T-cell (primary cell): ENCODE measurements at regions not wholly inside any gene's neighbourhood (a gene's known extent, or its start where the extent isn't known, plus 50 kb on each side); places are given as distances from the start of the nearest gene placed in this dataset.

ENCODE experiments used
- ATAC-seq, 4 experiments: fragments of 200-7000 bp in 3 of 4; fragments of 150-1000 bp in 1 of 4; cut with Tn5 transposase; replicated peaks in 1 of 4; 1 replicate in 3 of 4; 2 replicates in 1 of 4; pipeline ENCODE4 v1.10.0; 2021; ENCODE audit warnings: moderate library complexity in 3 of 4, mild to moderate bottlenecking in 2 of 4, moderate number of reproducible peaks in 1 of 4
- CTCF ChIA-PET, 2 donors: fragments of 300-600 bp; sonication (Branson Sonifier 250); formaldehyde crosslinking; loops; one replicate each; lab custom pipeline; 2022; ENCODE audit warnings: antibody characterized with exemption in 2 of 2; lab: Charles Lee
- POLR2A ChIA-PET, 2 donors: fragments of 300-600 bp; sonication (Branson Sonifier 250); formaldehyde crosslinking; loops; one replicate each; lab custom pipeline; 2022; ENCODE audit warnings: antibody characterized with exemption in 2 of 2; lab: Charles Lee
- DNase-seq, 35 experiments: peaks; one replicate each; pipeline versions ENCODE4 v3.0.0 to v3.0.0-alpha.2; 2013 to 2023
- H3K27ac ChIP-seq: one replicate; pipeline ENCODE4 v1.5.1; 2013; ENCODE audit warnings: low read length
- H3K27me3 ChIP-seq, 2 experiments: replicated peaks in 1 of 2; 1 replicate in 1 of 2; 2 replicates in 1 of 2; pipeline versions ENCODE4 v1.6.1 to v1.7.0; 2013; ENCODE audit warnings: low read length in 1 of 2, mixed read lengths in 1 of 2; ENCODE audit not compliant: control insufficient read depth in 2 of 2, insufficient read depth in 2 of 2; ENCODE audit errors: extremely low read depth in 1 of 2
- H3K36me3 ChIP-seq, 2 donors: 1 replicate in 1 of 2; 2 replicates in 1 of 2; pipeline versions ENCODE4 v1.6.1 to v1.7.0; 2013; ENCODE audit warnings: low read length in 1 of 2; ENCODE audit not compliant: control insufficient read depth in 2 of 2, insufficient read depth in 1 of 2; ENCODE audit errors: extremely low read depth in 1 of 2
- H3K4me1 ChIP-seq, 2 experiments: 1 replicate in 1 of 2; 2 replicates in 1 of 2; pipeline versions ENCODE4 v1.6.1 to v1.7.0; 2013; ENCODE audit warnings: low read length in 2 of 2, mixed read lengths in 1 of 2; ENCODE audit not compliant: insufficient read depth in 2 of 2, control insufficient read depth in 1 of 2; ENCODE audit errors: extremely low read depth in 1 of 2
- H3K4me3 ChIP-seq, 2 donors: 1 replicate in 1 of 2; 2 replicates in 1 of 2; pipeline versions ENCODE4 v1.5.1 to v1.7.0; 2013; ENCODE audit warnings: mild to moderate bottlenecking in 2 of 2, low read length in 1 of 2, moderate library complexity in 1 of 2; ENCODE audit not compliant: control insufficient read depth in 1 of 2; ENCODE audit errors: extremely low read depth in 1 of 2
- H3K9me3 ChIP-seq: 2 replicates; pipeline ENCODE4 v1.7.0; 2013
- H3K27ac Mint-ChIP-seq, 2 donors: one replicate each; pipeline ENCODE4 v1.8.0; 2020 to 2021; ENCODE audit warnings: mild to moderate bottlenecking in 2 of 2, mixed read lengths in 2 of 2
- H3K27me3 Mint-ChIP-seq, 2 donors: one replicate each; pipeline ENCODE4 v1.8.0; 2021 to 2022; ENCODE audit warnings: mixed read lengths in 2 of 2
- H3K36me3 Mint-ChIP-seq: one replicate; pipeline ENCODE4 v1.8.0; 2021; ENCODE audit warnings: mixed read lengths
- H3K4me1 Mint-ChIP-seq, 3 donors: one replicate each; pipeline ENCODE4 v1.8.0; 2020 to 2022; ENCODE audit warnings: mixed read lengths in 3 of 3, mild to moderate bottlenecking in 1 of 3
- H3K4me3 Mint-ChIP-seq, 3 donors: one replicate each; pipeline ENCODE4 v1.8.0; 2020 to 2022; ENCODE audit warnings: mild to moderate bottlenecking in 3 of 3, mixed read lengths in 3 of 3, moderate library complexity in 3 of 3
- H3K9me3 Mint-ChIP-seq, 3 donors: one replicate each; pipeline ENCODE4 v1.8.0; 2020 to 2022; ENCODE audit warnings: mixed read lengths in 3 of 3
- WGBS: methylation state at CpG from one replicate; pipeline ENCODE4 v1.1.5; 2013; ENCODE audit warnings: missing lambda C conversion rate; ENCODE audit not compliant: insufficient coverage; 5-methylcytosine and 5-hydroxymethylcytosine counted together

DNA sequence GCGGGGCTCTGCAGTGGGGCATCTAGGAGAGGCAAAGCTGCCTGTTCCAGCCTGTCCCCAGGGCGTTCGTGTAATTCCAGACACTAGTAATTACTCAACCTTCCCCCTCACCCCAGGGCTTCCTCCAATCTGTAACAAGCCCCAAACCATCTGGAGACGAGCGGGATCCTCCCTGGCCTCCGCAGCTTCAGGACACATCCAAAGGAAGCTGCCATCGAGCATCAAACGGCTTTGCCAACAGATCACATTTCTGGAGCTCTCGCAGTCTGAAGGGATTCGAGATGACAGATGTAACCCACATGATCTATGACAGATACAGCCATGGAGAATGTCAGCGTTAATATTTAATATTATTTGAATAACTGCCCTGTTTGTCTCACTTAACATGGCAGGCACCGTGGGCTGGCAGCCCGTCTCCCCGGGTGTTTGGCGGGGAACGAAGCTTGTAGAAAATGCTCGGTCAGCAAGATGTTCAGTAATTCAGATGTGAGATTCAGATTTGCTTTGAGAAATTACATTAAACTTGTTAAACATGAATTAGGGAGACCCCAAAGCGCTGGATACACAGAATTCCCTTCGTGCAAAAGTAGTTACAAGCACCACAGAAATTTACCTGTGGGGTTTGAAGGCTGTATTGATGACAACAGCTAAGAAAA is 108.5 kb upstream of the C7orf33 start:
- ATAC-seq (no peak), DNase-seq (no peak)
- H3K36me3 Mint-ChIP-seq, result no peaks in the 10 kb centered on the region
- ChIA-PET CTCF (interaction anchor here in 1 of 2 donors (0.6 kb wide), 1 partner anchor 594 kb away, joined by 4 read pairs; no protein-coding TSS in a partner anchor), POLR2A (no interaction called here)
- WGBS, result 92% methylated on average over 17 of the region's 19 CpGs
- peaks cover 7 to 10% of the 10 kb centered on the region in 2 donors for H3K27me3 Mint-ChIP-seq
- peaks cover 0 to 8% of the 10 kb centered on the region in 2 experiments for H3K27me3 ChIP-seq
- H3K4me1 Mint-ChIP-seq, result peaks cover 4 to 8% (median 5%) of the 10 kb centered on the region in 3 donors
- no peaks in the 10 kb centered on the region for H3K4me1 ChIP-seq
- H3K27ac Mint-ChIP-seq, result no peak overlapping the region
- no peak overlapping the region for H3K4me3 ChIP-seq
- no peaks in the 10 kb centered on the region for H3K9me3 Mint-ChIP-seq
- no peak overlapping the region for H3K27ac ChIP-seq
- no peak overlapping the region for H3K4me3 Mint-ChIP-seq
- H3K9me3 ChIP-seq, result no peaks in the 10 kb centered on the region
- H3K36me3 ChIP-seq, result no peaks in the 10 kb centered on the region

DNA sequence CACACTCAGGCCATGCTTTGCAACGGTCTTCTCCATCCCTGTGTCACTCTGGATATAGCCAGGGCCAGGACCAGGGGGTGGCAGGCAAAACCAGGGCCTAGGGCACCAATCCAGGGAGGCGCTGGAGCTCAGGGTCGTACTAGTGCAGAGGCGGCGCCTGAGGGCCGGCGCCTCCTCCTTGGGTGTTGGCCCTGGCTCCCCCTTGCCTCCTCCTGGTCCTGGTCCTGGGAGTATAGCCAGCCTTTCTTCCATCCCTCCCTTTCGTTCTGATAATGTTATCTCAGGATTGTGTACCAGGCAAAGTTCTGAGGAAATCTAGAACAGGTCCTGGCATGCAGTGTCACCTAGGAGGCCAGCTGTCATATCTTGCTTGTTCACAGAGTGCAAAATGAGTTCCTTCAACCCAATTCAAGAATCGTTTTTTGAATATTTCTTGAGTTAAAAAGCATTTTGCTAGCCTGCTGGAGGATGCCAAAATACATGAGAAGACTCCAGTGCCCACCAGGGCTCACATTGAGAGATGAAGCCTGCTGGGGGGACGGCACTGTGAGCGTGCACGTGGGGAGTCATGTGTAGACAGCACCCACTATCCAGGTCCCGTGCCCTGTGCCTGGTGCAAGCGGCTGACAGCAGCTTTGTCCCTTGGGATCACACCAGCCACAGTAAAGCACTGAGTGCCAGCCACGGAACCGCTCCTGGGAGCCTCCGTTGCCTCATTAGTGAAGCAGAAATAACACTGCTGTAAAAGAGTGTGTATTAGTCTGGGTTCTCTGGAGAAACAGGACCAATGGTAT is 106.9 kb upstream of the C7orf33 start:
- no peaks in the 10 kb centered on the region for H3K4me1 ChIP-seq
- ChIA-PET CTCF (no interaction called here), POLR2A (interaction anchor here in 1 of 2 donors (0.5 kb wide), 1 partner anchor 76 kb away, joined by 4 read pairs; no protein-coding TSS in a partner anchor)
- H3K36me3 Mint-ChIP-seq, result no peaks in the 10 kb centered on the region
- H3K4me3 Mint-ChIP-seq, result no peak overlapping the region
- peaks cover 4 to 8% (median 5%) of the 10 kb centered on the region in 3 donors for H3K4me1 Mint-ChIP-seq
- peaks cover 0 to 8% of the 10 kb centered on the region in 2 experiments for H3K27me3 ChIP-seq
- no peaks in the 10 kb centered on the region for H3K9me3 ChIP-seq
- DNase-seq, result no peak
- ATAC-seq, result no peak
- no peaks in the 10 kb centered on the region for H3K9me3 Mint-ChIP-seq
- H3K27ac ChIP-seq, result no peak overlapping the region
- no peak overlapping the region for H3K27ac Mint-ChIP-seq
- peaks cover 8 to 10% of the 10 kb centered on the region in 2 donors for H3K27me3 Mint-ChIP-seq
- no peaks in the 10 kb centered on the region for H3K36me3 ChIP-seq
- 88% methylated on average over 13 of the region's 17 CpGs for WGBS
- no peak overlapping the region for H3K4me3 ChIP-seq

GRCh38 chr7:148484486-148484885 is 106.1 kb upstream of the C7orf33 start:
- ChIA-PET CTCF (no interaction called here), POLR2A (no interaction called here)
- Histone ChIP-seq H3K36me3 (no peaks in the 10 kb centered on the region), H3K9me3 (no peaks in the 10 kb centered on the region), H3K4me3 (no peak overlapping the region), H3K27me3 (peaks cover 0 to 11% of the 10 kb centered on the region in 2 experiments), H3K27ac (no peak overlapping the region), H3K4me1 (no peaks in the 10 kb centered on the region)
- Mint-ChIP-seq H3K36me3 (no peaks in the 10 kb centered on the region), H3K27ac (no peak overlapping the region), H3K27me3 (peaks cover 9% of the 10 kb centered on the region in 2 donors), H3K4me3 (no peak overlapping the region), H3K9me3 (no peaks in the 10 kb centered on the region), H3K4me1 (peaks cover 4 to 8% (median 5%) of the 10 kb centered on the region in 3 donors)
- no peak for DNase-seq
- no peak for ATAC-seq
- no CpG with 5 or more reads among the region's 3 CpGs for WGBS

DNA sequence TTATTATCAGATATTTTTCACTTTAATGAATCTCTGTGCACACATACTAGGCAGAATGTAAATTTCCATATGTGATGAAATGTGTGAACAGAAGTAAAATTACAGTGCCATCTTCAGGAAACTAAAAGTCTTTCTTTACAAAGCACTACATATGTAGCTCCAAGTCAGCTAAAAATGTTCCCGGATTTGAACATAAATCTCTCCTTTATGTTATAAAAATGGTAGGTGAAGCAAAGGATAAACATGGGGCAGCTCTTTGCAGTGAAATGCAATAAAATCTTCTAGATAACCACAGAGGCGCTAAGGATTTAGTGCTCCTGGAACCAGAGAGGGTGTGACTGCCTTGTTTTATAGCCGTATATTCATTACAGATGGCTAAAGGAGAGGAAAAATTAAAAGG is 104.9 kb upstream of the C7orf33 start:
- Histone ChIP-seq H3K4me3 (no peak overlapping the region), H3K9me3 (no peaks in the 10 kb centered on the region), H3K27me3 (peaks cover 3 to 11% of the 10 kb centered on the region in 2 experiments), H3K4me1 (no peaks in the 10 kb centered on the region), H3K27ac (no peak overlapping the region), H3K36me3 (no peaks in the 10 kb centered on the region)
- H3K27ac Mint-ChIP-seq, result no peak overlapping the region
- ATAC-seq, result no peak
- peaks cover 4 to 8% (median 5%) of the 10 kb centered on the region in 3 donors for H3K4me1 Mint-ChIP-seq
- H3K9me3 Mint-ChIP-seq, result no peaks in the 10 kb centered on the region
- H3K4me3 Mint-ChIP-seq, result no peak overlapping the region
- POLR2A ChIA-PET, result no interaction called here
- CTCF ChIA-PET, result no interaction called here
- DNase-seq, result no peak
- peaks cover 14 to 19% of the 10 kb centered on the region in 2 donors for H3K27me3 Mint-ChIP-seq
- WGBS, result 79% methylated on average over 2 of the region's 3 CpGs
- H3K36me3 Mint-ChIP-seq, result no peaks in the 10 kb centered on the region

GRCh38 chr7:148486937-148487336 is 103.6 kb upstream of the C7orf33 start:
- H3K4me1 ChIP-seq, result no peaks in the 10 kb centered on the region
- H3K9me3 ChIP-seq, result no peaks in the 10 kb centered on the region
- H3K4me3 ChIP-seq, result no peak overlapping the region
- H3K9me3 Mint-ChIP-seq, result no peaks in the 10 kb centered on the region
- no peak for DNase-seq
- no peak overlapping the region for H3K27ac ChIP-seq
- H3K27ac Mint-ChIP-seq, result no peak overlapping the region
- no peak for ATAC-seq
- no peaks in the 10 kb centered on the region for H3K36me3 ChIP-seq
- no peak overlapping the region for H3K4me3 Mint-ChIP-seq
- H3K4me1 Mint-ChIP-seq, result no peaks in the 10 kb centered on the region
- H3K27me3 Mint-ChIP-seq, result peaks cover 22 to 29% of the 10 kb centered on the region in 2 donors
- H3K27me3 ChIP-seq, result peaks cover 3 to 14% of the 10 kb centered on the region in 2 experiments
- CTCF ChIA-PET, result interaction anchor here in 1 of 2 donors (0.6 kb wide), 1 partner anchor 420 kb away, joined by 3 read pairs; no protein-coding TSS in a partner anchor
- POLR2A ChIA-PET, result no interaction called here
- no CpG with 5 or more reads among the region's 7 CpGs for WGBS
- H3K36me3 Mint-ChIP-seq, result no peaks in the 10 kb centered on the region

- Mint-ChIP-seq H3K9me3 (peaks cover 0 to 8% (median 0%) of the 10 kb centered on the region in 3 donors), H3K27me3 (peaks cover 22 to 35% of the 10 kb centered on the region in 2 donors), H3K36me3 (no peaks in the 10 kb centered on the region), H3K4me1 (no peaks in the 10 kb centered on the region), H3K27ac (no peak overlapping the region), H3K4me3 (no peak overlapping the region)
- Histone ChIP-seq H3K4me1 (no peaks in the 10 kb centered on the region), H3K27ac (no peak overlapping the region), H3K9me3 (no peaks in the 10 kb centered on the region), H3K27me3 (peaks cover 3 to 14% of the 10 kb centered on the region in 2 experiments), H3K4me3 (no peak overlapping the region), H3K36me3 (no peaks in the 10 kb centered on the region)
- ATAC-seq (no peak), DNase-seq (no peak)
- 100% methylated on average over 1 of the region's 4 CpGs for WGBS
- POLR2A ChIA-PET, result no interaction called here
- CTCF ChIA-PET, result no interaction called here
Observed at GRCh38 chr7:148487912-148488311, 102.7 kb upstream of the C7orf33 start.
